ENCODE measurements at regions not wholly inside any gene's neighbourhood (a gene's known extent, or its start where the extent isn't known, plus 50 kb on each side); places are given as distances from the start of the nearest gene placed in this dataset.
A peak's percentile ranks its signal among the peaks of the same experiment; 100 is the strongest.

DNA sequence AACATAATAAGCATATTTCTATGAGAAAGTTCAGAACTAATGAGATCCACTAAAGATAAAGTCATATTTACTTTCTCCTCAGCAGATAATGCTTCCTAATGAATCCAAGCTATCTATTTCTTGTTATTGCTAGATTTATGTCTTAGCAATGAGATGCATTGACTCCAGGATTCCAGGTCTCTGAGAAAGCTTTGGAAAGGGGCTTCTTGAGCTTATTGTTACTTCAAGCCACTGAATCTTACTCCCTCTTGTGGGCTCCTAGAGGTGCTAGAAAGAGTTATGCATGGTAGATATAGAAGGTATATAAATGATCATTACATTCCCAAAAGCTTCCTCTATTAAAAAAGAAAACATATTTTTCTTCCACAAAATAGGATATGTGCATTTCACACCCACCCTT is 246.4 kb upstream of the ADAMTS5 start:
- H3K9me3 ChIP-seq = no peaks in the 10 kb centered on the region
- no peak for DNase-seq
- intact Hi-C loops (cut with DNase I) = no loop called here
- no peaks in the 10 kb centered on the region for H3K36me3 ChIP-seq (replicated peaks in 1 of 2; ENCODE audit: insufficient read depth in 1 of 2, low read depth in 2 of 2)
- H3K27ac ChIP-seq = no peak overlapping the region
- no peak overlapping the region for H3K4me3 ChIP-seq
- H3K27me3 ChIP-seq = no peaks in the 10 kb centered on the region
- no peak for TF ChIP-seq POLR2A (IDR thresholded peaks at IDR 0.05)
- TF ChIP-seq CTCF (IDR thresholded peaks at IDR 0.05) = peak in 1 of 7 experiments; percentile 19
- ATAC-seq = no peak
- no peaks in the 10 kb centered on the region for H3K4me1 ChIP-seq

DNA sequence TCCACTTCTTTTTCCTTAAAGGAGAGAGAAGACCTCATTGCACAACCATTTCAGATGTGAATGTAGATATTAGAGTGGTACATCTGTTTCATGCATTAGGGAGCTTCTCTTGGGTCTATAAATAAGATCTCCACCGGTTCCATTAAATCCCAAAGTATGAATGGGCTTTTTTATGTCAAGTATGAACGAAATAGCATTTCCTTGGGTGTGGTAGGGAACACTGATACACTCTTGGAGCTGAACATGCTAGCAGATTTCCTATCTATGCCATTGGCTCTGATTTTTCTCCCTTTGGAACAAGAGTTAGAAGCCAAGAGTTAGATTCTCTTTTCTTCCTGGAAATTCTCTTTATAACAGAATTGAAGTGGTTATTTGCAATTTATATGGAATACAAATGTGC is 245.6 kb upstream of the ADAMTS5 start:
- ATAC-seq (no peak), DNase-seq (no peak)
- 50 to 73% methylated on average over 2 of the region's 2 CpGs for WGBS, 2 donors

GRCh38 chr21:27209546-27209945 is 242.7 kb upstream of the ADAMTS5 start:
- Histone ChIP-seq H3K36me3 (replicated peaks in 1 of 2; ENCODE audit: insufficient read depth in 1 of 2, low read depth in 2 of 2) (no peaks in the 10 kb centered on the region), H3K4me1 (no peaks in the 10 kb centered on the region), H3K27me3 (no peaks in the 10 kb centered on the region), H3K4me3 (no peak overlapping the region), H3K27ac (no peak overlapping the region), H3K9me3 (no peaks in the 10 kb centered on the region)
- no peak for DNase-seq
- WGBS, 2 donors = 92 to 95% methylated on average over 1 of the region's 1 CpG
- no peak for TF ChIP-seq POLR2A (IDR thresholded peaks at IDR 0.05)
- no peak for TF ChIP-seq CTCF (IDR thresholded peaks at IDR 0.05)
- ATAC-seq = no peak
- intact Hi-C loops (cut with DNase I) = no loop called here

More for the DNA sequence above, 245.6 kb upstream of the ADAMTS5 start:
- no peak overlapping the region for H3K27ac ChIP-seq
- H3K9me3 ChIP-seq = no peaks in the 10 kb centered on the region
- intact Hi-C loops (cut with DNase I) = no loop called here
- H3K4me1 ChIP-seq = no peaks in the 10 kb centered on the region
- H3K4me3 ChIP-seq = no peak overlapping the region
- no peaks in the 10 kb centered on the region for H3K27me3 ChIP-seq
- H3K36me3 ChIP-seq (replicated peaks in 1 of 2; ENCODE audit: insufficient read depth in 1 of 2, low read depth in 2 of 2) = no peaks in the 10 kb centered on the region
- no peak for TF ChIP-seq POLR2A (IDR thresholded peaks at IDR 0.05)
- no peak for TF ChIP-seq CTCF (IDR thresholded peaks at IDR 0.05)

DNA sequence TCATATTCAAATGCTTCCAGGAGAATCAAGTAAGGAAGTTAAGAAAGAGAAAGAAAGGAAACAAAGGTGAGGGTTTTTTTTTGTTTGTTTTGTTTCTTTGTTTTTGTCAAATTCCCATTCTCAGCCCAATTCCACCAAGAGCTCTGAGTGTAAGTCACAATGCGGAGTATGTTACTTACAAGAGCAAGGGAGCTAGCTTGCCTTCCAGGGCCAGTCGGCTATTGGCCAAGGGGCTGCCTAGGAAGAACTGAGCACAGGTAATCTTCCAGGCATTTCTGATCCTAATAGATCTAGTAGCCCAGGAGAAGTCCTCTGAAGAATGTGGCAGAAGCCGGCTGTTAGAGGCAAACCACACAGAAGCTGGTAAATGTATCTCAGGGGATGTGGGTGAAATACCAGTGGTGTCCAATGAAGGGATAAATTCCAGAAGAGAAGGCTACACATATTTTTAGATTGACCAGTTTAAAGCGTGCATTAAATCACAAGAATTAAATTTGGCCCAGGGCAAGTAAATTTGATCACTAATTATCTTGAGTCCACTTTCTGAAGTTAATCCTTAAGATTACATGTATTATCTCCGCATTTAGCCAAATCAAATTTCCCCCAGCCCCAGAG is 239.6 kb upstream of the ADAMTS5 start:
- intact Hi-C loops (cut with DNase I) = no loop called here
- TF ChIP-seq POLR2A (IDR thresholded peaks at IDR 0.05) (no peak), CTCF (IDR thresholded peaks at IDR 0.05) (no peak)
- ATAC-seq = no peak
- 78 to 84% methylated on average over 5 of the region's 5 CpGs for WGBS, 2 donors
- Histone ChIP-seq H3K36me3 (replicated peaks in 1 of 2; ENCODE audit: insufficient read depth in 1 of 2, low read depth in 2 of 2) (no peaks in the 10 kb centered on the region), H3K4me1 (peaks cover 9% of the 10 kb centered on the region), H3K27me3 (no peaks in the 10 kb centered on the region), H3K27ac (no peak overlapping the region), H3K9me3 (no peaks in the 10 kb centered on the region), H3K4me3 (no peak overlapping the region)
- DNase-seq = no peak

- intact Hi-C loops (cut with DNase I) = no loop called here
- Histone ChIP-seq H3K36me3 (replicated peaks in 1 of 2; ENCODE audit: insufficient read depth in 1 of 2, low read depth in 2 of 2) (no peaks in the 10 kb centered on the region), H3K4me1 (peaks cover 9% of the 10 kb centered on the region), H3K27ac (no peak overlapping the region), H3K9me3 (no peaks in the 10 kb centered on the region), H3K27me3 (no peaks in the 10 kb centered on the region), H3K4me3 (no peak overlapping the region)
- DNase-seq = no peak
- no peak for TF ChIP-seq POLR2A (IDR thresholded peaks at IDR 0.05)
- no peak for TF ChIP-seq CTCF (IDR thresholded peaks at IDR 0.05)
- peak; percentile 42 for ATAC-seq
These were observed 235.4 kb upstream of the ADAMTS5 start for GRCh38 chr21:27202301-27202700.
